Esophagus muscularis mucosa (tissue), 4 donors: ENCODE measurements at regions not wholly inside any gene's neighbourhood (a gene's known extent, or its start where the extent isn't known, plus 50 kb on each side); places are given as distances from the start of the nearest gene placed in this dataset.

Source experiments
- DNase-seq: peaks from one replicate; pipeline ENCODE4 v3.0.0-alpha.2; 2017; ENCODE audit errors: extremely low spot score
- H3K27ac ChIP-seq, 4 donors: fragments of 200-600 bp; sonication (generic); replicated peaks in 1 of 4; 1 replicate in 3 of 4; 2 replicates in 1 of 4; pipeline ENCODE4 v1.5.1; 2016 to 2019; ENCODE audit warnings: mild to moderate bottlenecking in 1 of 4
- H3K27me3 ChIP-seq, 4 donors: fragments of 200-600 bp; sonication (generic); one replicate each; pipeline versions ENCODE4 v1.5.1 to v1.6.0; 2016 to 2019
- H3K36me3 ChIP-seq, 4 donors: fragments of 200-600 bp; sonication (generic); one replicate each; pipeline ENCODE4 v1.5.1; 2016 to 2019
- H3K4me1 ChIP-seq, 4 donors: fragments of 200-600 bp; sonication (generic); one replicate each; pipeline ENCODE4 v1.5.1; 2016 to 2019
- H3K4me3 ChIP-seq, 4 donors: fragments of 200-600 bp; sonication (generic); 1 replicate in 2 of 4; 2 replicates in 2 of 4; pipeline ENCODE4 v1.5.1; 2016 to 2019; ENCODE audit warnings: mild to moderate bottlenecking in 4 of 4, moderate library complexity in 1 of 4
- H3K9me3 ChIP-seq, 4 donors: fragments of 200-600 bp; sonication (generic); 1 replicate in 3 of 4; 2 replicates in 1 of 4; pipeline ENCODE4 v1.5.1; 2016 to 2019
- EP300 ChIP-seq: sonication (generic); formaldehyde crosslinking; IDR thresholded peaks from one replicate; pipeline ENCODE4 v1.6.1; 2017; ENCODE audit warnings: antibody characterized with exemption
- POLR2A ChIP-seq: fragments of 450-650 bp; IDR thresholded peaks from one replicate; pipeline ENCODE4 v1.6.1; 2017; ENCODE audit warnings: antibody characterized with exemption, moderate library complexity, mild to moderate bottlenecking, low read depth
- POLR2AphosphoS5 ChIP-seq, 2 donors: sonication (generic); formaldehyde crosslinking; IDR thresholded peaks; one replicate each; pipeline ENCODE4 v1.6.1; 2017; ENCODE audit warnings: antibody characterized with exemption in 2 of 2
- whole genome bisulfite sequencing: methylation state at CpG from one replicate; pipeline ENCODE4 v1.1.5; 2018; 5-methylcytosine and 5-hydroxymethylcytosine counted together
- intact Hi-C: fragments of 100-400 bp; cut with DNase I; formaldehyde crosslinking; loops from one replicate; pipeline ENCODE4 v1.15.1; 2023
- TF ChIP-seq, protein P1 (sequence below), 3 experiments: fragments of 200-600 bp in 2 of 3; fragments of 450-650 bp in 1 of 3; sonication (generic) in 2 of 3; IDR thresholded peaks; one replicate each; pipeline ENCODE4 v1.5.1; 2017 to 2019; ENCODE audit warnings: antibody characterized with exemption in 3 of 3, mild to moderate bottlenecking in 2 of 3, moderate library complexity in 1 of 3

DNA sequence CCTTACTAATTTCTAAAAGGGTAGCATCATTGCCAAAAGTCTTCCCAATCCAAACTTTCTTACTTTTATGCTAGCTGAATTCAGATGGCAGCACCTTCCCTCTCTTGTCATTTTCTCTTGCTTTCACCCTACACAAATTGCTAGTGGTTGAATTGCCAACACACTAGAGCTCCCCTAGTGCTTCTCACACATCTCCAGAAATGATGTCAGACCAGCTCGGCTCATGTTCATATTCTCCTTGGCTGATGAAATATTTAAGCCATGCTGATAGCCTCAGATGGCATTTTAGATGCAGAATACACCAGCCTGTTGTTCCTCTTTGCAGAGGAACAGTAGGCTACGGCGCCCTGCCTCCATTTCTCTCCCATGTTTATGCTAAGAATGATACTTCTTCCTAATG, 256.9 kb downstream of the PTBP2 start:
- H3K9me3 ChIP-seq: no peaks in the 10 kb centered on the region
- intact Hi-C loops: no loop called here
- no peaks in the 10 kb centered on the region for H3K36me3 ChIP-seq
- no peaks in the 10 kb centered on the region for H3K27me3 ChIP-seq
- no peaks in the 10 kb centered on the region for H3K4me1 ChIP-seq
- TF ChIP-seq EP300 (no peak), POLR2AphosphoS5 (IDR thresholded peaks at IDR 0.05) (no peak), POLR2A (no peak)
- TF ChIP-seq, protein P1, sequence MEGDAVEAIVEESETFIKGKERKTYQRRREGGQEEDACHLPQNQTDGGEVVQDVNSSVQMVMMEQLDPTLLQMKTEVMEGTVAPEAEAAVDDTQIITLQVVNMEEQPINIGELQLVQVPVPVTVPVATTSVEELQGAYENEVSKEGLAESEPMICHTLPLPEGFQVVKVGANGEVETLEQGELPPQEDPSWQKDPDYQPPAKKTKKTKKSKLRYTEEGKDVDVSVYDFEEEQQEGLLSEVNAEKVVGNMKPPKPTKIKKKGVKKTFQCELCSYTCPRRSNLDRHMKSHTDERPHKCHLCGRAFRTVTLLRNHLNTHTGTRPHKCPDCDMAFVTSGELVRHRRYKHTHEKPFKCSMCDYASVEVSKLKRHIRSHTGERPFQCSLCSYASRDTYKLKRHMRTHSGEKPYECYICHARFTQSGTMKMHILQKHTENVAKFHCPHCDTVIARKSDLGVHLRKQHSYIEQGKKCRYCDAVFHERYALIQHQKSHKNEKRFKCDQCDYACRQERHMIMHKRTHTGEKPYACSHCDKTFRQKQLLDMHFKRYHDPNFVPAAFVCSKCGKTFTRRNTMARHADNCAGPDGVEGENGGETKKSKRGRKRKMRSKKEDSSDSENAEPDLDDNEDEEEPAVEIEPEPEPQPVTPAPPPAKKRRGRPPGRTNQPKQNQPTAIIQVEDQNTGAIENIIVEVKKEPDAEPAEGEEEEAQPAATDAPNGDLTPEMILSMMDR (IDR thresholded peaks at IDR 0.05): no peak
- WGBS: 90% methylated on average over 3 of the region's 3 CpGs
- no peak for DNase-seq
- H3K4me3 ChIP-seq: no peak overlapping the region
- no peak overlapping the region for H3K27ac ChIP-seq

DNA sequence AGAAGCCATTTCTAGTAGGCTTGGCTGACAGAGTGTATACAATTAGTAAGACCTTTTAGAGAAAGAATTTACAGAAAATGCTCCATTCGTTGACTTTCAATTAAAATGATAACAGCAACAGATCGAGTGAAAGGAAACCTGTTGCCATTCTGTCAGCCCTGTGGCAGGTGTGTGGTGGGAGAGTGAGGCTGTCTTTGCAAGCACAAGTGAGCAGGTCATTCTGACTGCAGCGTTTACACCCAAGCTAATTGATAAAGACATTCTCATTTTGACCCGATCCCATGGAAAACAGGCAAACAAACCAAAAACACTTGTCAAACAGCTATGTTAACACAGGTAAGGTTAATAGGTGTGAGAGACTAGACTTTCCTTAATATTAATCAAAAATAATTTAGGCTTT, 257.3 kb downstream of the PTBP2 start:
- TF ChIP-seq POLR2AphosphoS5 (IDR thresholded peaks at IDR 0.05): no peak
- no peak for TF ChIP-seq EP300
- no peak for TF ChIP-seq POLR2A
- TF ChIP-seq, protein P1 (IDR thresholded peaks at IDR 0.05): no peak
- Histone ChIP-seq H3K27ac (no peak overlapping the region), H3K4me3 (no peak overlapping the region), H3K36me3 (no peaks in the 10 kb centered on the region), H3K9me3 (no peaks in the 10 kb centered on the region), H3K4me1 (no peaks in the 10 kb centered on the region), H3K27me3 (no peaks in the 10 kb centered on the region)
- no peak for DNase-seq
- 77% methylated on average over 4 of the region's 4 CpGs for WGBS
- intact Hi-C loops: no loop called here

DNA sequence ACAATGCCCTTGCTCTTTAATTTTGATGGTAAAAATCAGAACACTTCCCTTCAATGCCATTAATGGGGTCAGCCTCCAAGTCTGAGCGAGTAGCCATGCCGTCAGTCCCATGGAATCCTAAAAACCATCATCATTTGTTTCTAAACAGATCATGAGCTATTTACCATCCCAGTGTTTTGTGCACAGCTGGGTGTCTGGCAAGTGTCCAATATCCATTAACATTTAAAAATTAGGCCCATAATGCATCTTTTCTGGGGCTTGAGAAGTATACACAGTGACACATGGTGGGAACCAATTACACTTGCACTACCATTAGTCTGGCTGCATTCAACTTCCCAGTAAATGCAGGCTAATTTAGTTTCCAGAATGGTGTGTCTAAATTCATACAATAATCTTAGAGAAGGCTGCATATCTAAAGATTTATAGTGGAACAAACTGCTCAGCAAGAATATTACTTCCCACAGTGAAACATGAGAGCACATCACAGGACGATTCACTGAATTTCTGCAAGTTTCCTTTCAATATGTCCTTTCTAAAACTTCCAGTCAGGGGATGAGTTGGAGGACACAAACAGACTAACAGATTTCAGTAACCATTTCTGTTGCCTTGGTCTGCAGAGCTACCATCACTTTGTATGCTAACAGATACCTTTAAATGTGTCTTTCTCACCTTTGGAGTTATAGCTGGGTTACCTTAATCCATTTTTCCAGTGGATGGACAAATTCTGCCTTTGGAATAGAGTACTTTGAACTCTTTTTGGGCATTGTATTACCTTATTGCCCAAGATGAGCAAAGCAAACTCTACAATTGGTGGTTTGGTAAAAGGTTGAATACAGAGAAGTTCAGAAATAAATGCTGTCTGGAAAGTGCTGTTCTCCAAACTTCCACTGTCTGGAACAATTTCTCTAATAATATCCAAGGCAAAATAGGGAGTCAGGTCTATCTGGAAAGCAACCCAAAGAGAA, 258.0 kb downstream of the PTBP2 start:
- intact Hi-C loops: no loop called here
- no peak for DNase-seq

DNA sequence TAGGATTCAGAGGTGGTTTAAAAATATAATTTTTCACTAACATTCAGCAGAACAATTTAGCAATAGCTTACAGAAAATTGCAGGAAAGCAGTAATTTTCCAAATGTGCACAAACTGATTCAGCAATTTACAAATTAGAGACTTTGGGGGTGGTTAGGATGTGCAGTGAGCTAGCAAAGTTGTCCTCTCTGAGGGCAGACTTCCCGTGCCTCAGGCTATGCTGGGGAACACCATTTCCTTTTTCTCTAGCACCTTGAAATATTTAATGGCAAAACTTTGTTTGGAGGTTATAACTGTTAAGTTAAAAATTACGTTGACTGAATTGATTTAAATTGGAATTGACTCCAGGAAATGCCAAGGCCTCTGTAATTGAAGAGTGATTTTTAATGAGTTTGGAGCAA, 258.9 kb downstream of the PTBP2 start:
- Histone ChIP-seq H3K36me3 (no peaks in the 10 kb centered on the region), H3K4me1 (no peaks in the 10 kb centered on the region), H3K4me3 (no peak overlapping the region), H3K27ac (no peak overlapping the region), H3K27me3 (no peaks in the 10 kb centered on the region), H3K9me3 (no peaks in the 10 kb centered on the region)
- TF ChIP-seq, protein P1 (IDR thresholded peaks at IDR 0.05): no peak
- TF ChIP-seq POLR2AphosphoS5 (IDR thresholded peaks at IDR 0.05): no peak
- TF ChIP-seq EP300: no peak
- no peak for TF ChIP-seq POLR2A
- 77% methylated on average over 2 of the region's 2 CpGs for WGBS
- no peak for DNase-seq
- intact Hi-C loops: no loop called here

More for the DNA sequence above, 258.0 kb downstream of the PTBP2 start:
- no peaks in the 10 kb centered on the region for H3K36me3 ChIP-seq
- no peak overlapping the region for H3K4me3 ChIP-seq
- TF ChIP-seq POLR2A: no peak
- TF ChIP-seq EP300: no peak
- TF ChIP-seq POLR2AphosphoS5 (IDR thresholded peaks at IDR 0.05): no peak
- TF ChIP-seq, protein P1 (IDR thresholded peaks at IDR 0.05): no peak
- 77% methylated on average over 3 of the region's 3 CpGs for WGBS
- no peaks in the 10 kb centered on the region for H3K9me3 ChIP-seq
- H3K4me1 ChIP-seq: no peaks in the 10 kb centered on the region
- H3K27me3 ChIP-seq: no peaks in the 10 kb centered on the region
- H3K27ac ChIP-seq: no peak overlapping the region

DNA sequence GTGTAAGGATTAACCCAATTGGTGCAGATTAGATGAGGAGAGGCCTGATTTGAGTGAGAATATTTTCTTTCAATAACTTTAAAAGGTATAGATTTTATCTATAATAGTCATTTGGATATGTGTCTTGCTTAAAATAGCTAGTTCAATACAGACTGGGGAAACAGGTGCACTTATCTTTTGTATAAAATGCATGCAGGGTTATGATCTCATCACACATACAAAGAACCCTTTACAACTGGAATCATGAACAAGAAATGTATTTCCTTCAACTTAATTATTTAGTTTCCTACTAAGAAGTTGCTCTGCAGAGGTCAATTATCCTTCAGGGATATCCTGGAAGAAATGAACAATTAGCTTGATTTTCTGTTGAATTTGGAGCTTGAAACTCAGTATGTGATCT, 259.6 kb downstream of the PTBP2 start:
- intact Hi-C loops: no loop called here
- no peak overlapping the region for H3K27ac ChIP-seq
- DNase-seq: no peak
- TF ChIP-seq POLR2AphosphoS5 (IDR thresholded peaks at IDR 0.05) (no peak), EP300 (no peak), POLR2A (no peak)
- TF ChIP-seq, protein P1 (IDR thresholded peaks at IDR 0.05): no peak
- H3K27me3 ChIP-seq: no peaks in the 10 kb centered on the region
- no peaks in the 10 kb centered on the region for H3K4me1 ChIP-seq
- no peaks in the 10 kb centered on the region for H3K36me3 ChIP-seq
- no peaks in the 10 kb centered on the region for H3K9me3 ChIP-seq
- no peak overlapping the region for H3K4me3 ChIP-seq
